GM12872 (cell line): ENCODE measurements at regions not wholly inside any gene's neighbourhood (a gene's known extent, or its start where the extent isn't known, plus 50 kb on each side); places are given as distances from the start of the nearest gene placed in this dataset.

Source experiments
- CTCF ChIP-seq: IDR thresholded peaks from 3 replicates; pipeline ENCODE4 v1.5.1; 2011; ENCODE audit warnings: low read depth, mild to moderate bottlenecking, low read length, moderate library complexity; ENCODE audit not compliant: insufficient read depth

GRCh38 chr7:108818742-108819141 is 249.1 kb downstream of the DNAJB9 start:
- TF ChIP-seq CTCF = no peak

- TF ChIP-seq CTCF = no peak
These were observed 255.3 kb downstream of the DNAJB9 start for GRCh38 chr7:108824840-108825580.

GRCh38 chr7:108825581-108825909 is 255.9 kb downstream of the DNAJB9 start:
- no peak for TF ChIP-seq CTCF

GRCh38 chr7:108836256-108836655 is 266.6 kb downstream of the DNAJB9 start:
- TF ChIP-seq CTCF = no peak

- no peak for TF ChIP-seq CTCF
These were observed 268.5 kb downstream of the DNAJB9 start for GRCh38 chr7:108838198-108838597.

GRCh38 chr7:108839076-108839475 is 269.4 kb downstream of the DNAJB9 start:
- TF ChIP-seq CTCF = no peak

- TF ChIP-seq CTCF = no peak
These were observed 276.3 kb downstream of the DNAJB9 start for GRCh38 chr7:108845951-108846350.

- no peak for TF ChIP-seq CTCF
These were observed 276.8 kb downstream of the DNAJB9 start for GRCh38 chr7:108846471-108846870.
